ENCODE measurements at regions not wholly inside any gene's neighbourhood (a gene's known extent, or its start where the extent isn't known, plus 50 kb on each side); places are given as distances from the start of the nearest gene placed in this dataset.

DNA sequence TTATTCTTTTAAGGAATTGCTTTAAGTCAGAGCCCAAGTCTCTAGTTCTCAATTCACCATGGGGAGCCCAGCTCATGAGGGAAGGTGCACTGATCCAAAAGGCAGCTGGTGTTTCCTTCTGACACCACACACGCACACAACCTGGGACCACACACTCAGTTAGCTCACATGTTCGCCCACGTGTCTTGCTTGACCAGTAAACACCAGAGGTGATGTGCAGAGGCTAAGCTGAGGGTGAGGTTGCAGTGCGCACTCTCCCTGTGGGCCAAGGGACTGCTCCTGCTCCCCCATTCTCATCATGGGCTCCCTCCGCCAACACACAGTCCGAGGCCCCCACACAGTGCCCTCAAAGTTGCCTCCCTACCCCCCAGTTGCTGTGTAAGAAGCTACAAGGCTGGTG is 70.8 kb upstream of the BZW1 start:
- no peak for TF ChIP-seq ELF4 (CRISPR knock-in tag; IDR thresholded peaks at IDR 0.05; ENCODE audit: low read depth)
- TF ChIP-seq, protein P1, sequence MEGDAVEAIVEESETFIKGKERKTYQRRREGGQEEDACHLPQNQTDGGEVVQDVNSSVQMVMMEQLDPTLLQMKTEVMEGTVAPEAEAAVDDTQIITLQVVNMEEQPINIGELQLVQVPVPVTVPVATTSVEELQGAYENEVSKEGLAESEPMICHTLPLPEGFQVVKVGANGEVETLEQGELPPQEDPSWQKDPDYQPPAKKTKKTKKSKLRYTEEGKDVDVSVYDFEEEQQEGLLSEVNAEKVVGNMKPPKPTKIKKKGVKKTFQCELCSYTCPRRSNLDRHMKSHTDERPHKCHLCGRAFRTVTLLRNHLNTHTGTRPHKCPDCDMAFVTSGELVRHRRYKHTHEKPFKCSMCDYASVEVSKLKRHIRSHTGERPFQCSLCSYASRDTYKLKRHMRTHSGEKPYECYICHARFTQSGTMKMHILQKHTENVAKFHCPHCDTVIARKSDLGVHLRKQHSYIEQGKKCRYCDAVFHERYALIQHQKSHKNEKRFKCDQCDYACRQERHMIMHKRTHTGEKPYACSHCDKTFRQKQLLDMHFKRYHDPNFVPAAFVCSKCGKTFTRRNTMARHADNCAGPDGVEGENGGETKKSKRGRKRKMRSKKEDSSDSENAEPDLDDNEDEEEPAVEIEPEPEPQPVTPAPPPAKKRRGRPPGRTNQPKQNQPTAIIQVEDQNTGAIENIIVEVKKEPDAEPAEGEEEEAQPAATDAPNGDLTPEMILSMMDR (IDR thresholded peaks at IDR 0.05), result no peak

All from WTC11 (cell line).